B cell (primary cell): ENCODE measurements at regions not wholly inside any gene's neighbourhood (a gene's known extent, or its start where the extent isn't known, plus 50 kb on each side); places are given as distances from the start of the nearest gene placed in this dataset.

Source experiments
- ATAC-seq: fragments of 200-7000 bp; cut with Tn5 transposase; one replicate; pipeline ENCODE4 v1.10.0; 2021; ENCODE audit warnings: low read depth, mild to moderate bottlenecking, moderate number of reproducible peaks, moderate library complexity
- CTCF ChIA-PET: fragments of 350-600 bp; sonication (Branson Sonifier 250); formaldehyde crosslinking; loops from one replicate; lab custom pipeline; 2021; ENCODE audit warnings: antibody characterized with exemption, inconsistent platforms; lab: Charles Lee
- POLR2A ChIA-PET: fragments of 350-600 bp; sonication (Branson Sonifier 250); formaldehyde crosslinking; loops from one replicate; lab custom pipeline; 2021; ENCODE audit warnings: antibody characterized with exemption; lab: Charles Lee
- DNase-seq: peaks from one replicate; pipeline ENCODE4 v3.0.0; 2013
- H2AFZ ChIP-seq: 2 replicates; pipeline ENCODE4 v1.6.1; 2012; ENCODE audit warnings: mild to moderate bottlenecking, low read depth, low read length; ENCODE audit not compliant: insufficient read depth, poor library complexity, severe bottlenecking
- H3K27ac ChIP-seq, 2 donors: 1 replicate in 1 of 2; 2 replicates in 1 of 2; pipeline ENCODE4 v1.5.1; 2012 to 2013; ENCODE audit warnings: low read length in 2 of 2, mild to moderate bottlenecking in 2 of 2, moderate library complexity in 1 of 2
- H3K27me3 ChIP-seq, 4 experiments: fragments of 200-600 bp in 1 of 4; sonication (generic) in 1 of 4; replicated peaks in 1 of 4; 1 replicate in 2 of 4; 2 replicates in 2 of 4; pipeline versions ENCODE4 v1.6.1 to v1.7.0; 2013 to 2016; ENCODE audit warnings: low read length in 3 of 4, mild to moderate bottlenecking in 2 of 4, mixed read lengths in 1 of 4, moderate library complexity in 1 of 4; ENCODE audit not compliant: insufficient read depth in 4 of 4, control insufficient read depth in 3 of 4; ENCODE audit errors: control extremely low read depth in 1 of 4
- H3K36me3 ChIP-seq, 2 experiments: replicated peaks in 1 of 2; 1 replicate in 1 of 2; 2 replicates in 1 of 2; pipeline versions ENCODE4 v1.6.1 to v1.7.1; 2013; ENCODE audit warnings: low read length in 1 of 2; ENCODE audit not compliant: insufficient read depth in 2 of 2, control insufficient read depth in 1 of 2; ENCODE audit errors: control extremely low read depth in 1 of 2, extremely low read depth in 1 of 2
- H3K4me1 ChIP-seq, 2 donors: fragments of 200-600 bp in 1 of 2; sonication (generic) in 1 of 2; 1 replicate in 1 of 2; 2 replicates in 1 of 2; pipeline versions ENCODE4 v1.5.1 to v1.6.1; 2013 to 2017; ENCODE audit warnings: low read length in 2 of 2; ENCODE audit not compliant: control insufficient read depth in 2 of 2, insufficient read depth in 2 of 2
- H3K4me2 ChIP-seq: replicated peaks from 2 replicates; pipeline ENCODE3; 2012; ENCODE audit warnings: mild to moderate bottlenecking, low read depth, low read length; ENCODE audit not compliant: poor library complexity, severe bottlenecking
- H3K4me3 ChIP-seq, 5 experiments: fragments of 200-600 bp in 1 of 5; sonication (generic) in 1 of 5; 1 replicate in 3 of 5; 2 replicates in 2 of 5; pipeline versions ENCODE4 v1.5.1 to v1.7.0; 2011 to 2016; ENCODE audit warnings: low read length in 4 of 5, mild to moderate bottlenecking in 4 of 5, low read depth in 2 of 5, control low read depth in 1 of 5, moderate library complexity in 1 of 5; ENCODE audit not compliant: insufficient read depth in 1 of 5; ENCODE audit errors: control extremely low read depth in 1 of 5, extremely low read depth in 1 of 5
- H3K79me2 ChIP-seq: fragments of 200-600 bp; sonication (generic); one replicate; pipeline ENCODE4 v1.6.0; 2016; ENCODE audit warnings: low read length; ENCODE audit not compliant: control insufficient read depth, insufficient read depth
- H3K9ac ChIP-seq: fragments of 200-600 bp; sonication (generic); 2 replicates; pipeline ENCODE4 v1.6.1; 2017; ENCODE audit warnings: mild to moderate bottlenecking, low read length, moderate library complexity
- H3K9me3 ChIP-seq, 3 donors: one replicate each; pipeline versions ENCODE4 v1.6.1 to v1.7.1; 2013; ENCODE audit warnings: low read length in 2 of 3; ENCODE audit not compliant: control insufficient read depth in 2 of 3, insufficient read depth in 1 of 3; ENCODE audit errors: control extremely low read depth in 1 of 3
- H4K20me1 ChIP-seq: 2 replicates; pipeline ENCODE4 v1.6.0; 2012; ENCODE audit warnings: mild to moderate bottlenecking, low read length; ENCODE audit not compliant: insufficient read depth, control insufficient read depth, poor library complexity, severe bottlenecking
- H3K27ac Mint-ChIP-seq: one replicate; pipeline ENCODE4 v1.8.0; 2021; ENCODE audit warnings: mixed read lengths
- H3K27me3 Mint-ChIP-seq: one replicate; pipeline ENCODE4 v1.8.0; 2021; ENCODE audit warnings: mixed read lengths
- H3K4me1 Mint-ChIP-seq: one replicate; pipeline ENCODE4 v1.8.0; 2021; ENCODE audit warnings: mixed read lengths
- H3K4me3 Mint-ChIP-seq: one replicate; pipeline ENCODE4 v1.8.0; 2021; ENCODE audit warnings: mixed read lengths
- H3K9me3 Mint-ChIP-seq: one replicate; pipeline ENCODE4 v1.8.0; 2022; ENCODE audit warnings: mixed read lengths; ENCODE audit not compliant: insufficient read depth
- CTCF ChIP-seq: fragments of 200-600 bp; IDR thresholded peaks from one replicate; pipeline ENCODE4 v1.8.0; 2022; ENCODE audit warnings: antibody characterized with exemption, mild to moderate bottlenecking
- EZH2 ChIP-seq: IDR thresholded peaks from 2 replicates; pipeline ENCODE4 v1.6.1; 2012; ENCODE audit warnings: borderline replicate concordance, low read depth, mild to moderate bottlenecking, moderate library complexity, low read length; ENCODE audit not compliant: insufficient read depth, poor library complexity, severe bottlenecking
- WGBS: methylation state at CpG from one replicate; pipeline ENCODE4 v1.1.5; 2013; ENCODE audit warnings: missing lambda C conversion rate; ENCODE audit not compliant: insufficient coverage; 5-methylcytosine and 5-hydroxymethylcytosine counted together
- intact Hi-C: fragments of 100-400 bp; cut with micrococcal nuclease; formaldehyde crosslinking; loops from one replicate; pipeline ENCODE4 v1.10.0; 2022

GRCh38 chr3:159795681-159796175, 192.9 kb upstream of the IL12A start:
- Histone ChIP-seq H3K9me3 (no peaks in the 10 kb centered on the region), H3K9ac (no peak overlapping the region), H3K27ac (no peak overlapping the region), H3K27me3 (no peaks in the 10 kb centered on the region), H4K20me1 (no peaks in the 10 kb centered on the region), H3K4me2 (no peak overlapping the region), H3K4me1 (no peaks in the 10 kb centered on the region), H3K79me2 (no peaks in the 10 kb centered on the region), H3K36me3 (no peaks in the 10 kb centered on the region), H2AFZ (no peak overlapping the region), H3K4me3 (no peak overlapping the region)
- WGBS = 90% methylated on average over 2 of the region's 2 CpGs
- intact Hi-C loops = no loop called here
- DNase-seq = no peak
- Mint-ChIP-seq H3K9me3 (no peaks in the 10 kb centered on the region), H3K27ac (no peak overlapping the region), H3K4me3 (no peak overlapping the region), H3K4me1 (no peaks in the 10 kb centered on the region), H3K27me3 (no peaks in the 10 kb centered on the region)
- CTCF ChIA-PET = no interaction called here
- POLR2A ChIA-PET = no interaction called here
- TF ChIP-seq EZH2 (no peak), CTCF (no peak)
- ATAC-seq = no peak

- Histone ChIP-seq H3K9ac (no peak overlapping the region), H3K4me1 (no peaks in the 10 kb centered on the region), H2AFZ (no peak overlapping the region), H3K79me2 (no peaks in the 10 kb centered on the region), H3K36me3 (no peaks in the 10 kb centered on the region), H3K4me3 (no peak overlapping the region), H3K27me3 (no peaks in the 10 kb centered on the region), H3K4me2 (no peak overlapping the region), H3K9me3 (no peaks in the 10 kb centered on the region), H4K20me1 (no peaks in the 10 kb centered on the region), H3K27ac (no peak overlapping the region)
- H3K9me3 Mint-ChIP-seq = no peaks in the 10 kb centered on the region
- DNase-seq (no peak), ATAC-seq (no peak)
- H3K4me1 Mint-ChIP-seq = no peaks in the 10 kb centered on the region
- ChIA-PET POLR2A (no interaction called here), CTCF (interaction anchor here (0.9 kb wide), 1 partner anchor 18 kb away, joined by 3 read pairs; no protein-coding TSS in a partner anchor)
- H3K27me3 Mint-ChIP-seq = no peaks in the 10 kb centered on the region
- H3K27ac Mint-ChIP-seq = no peak overlapping the region
- H3K4me3 Mint-ChIP-seq = no peak overlapping the region
- no peak for TF ChIP-seq CTCF
- TF ChIP-seq EZH2 = no peak
- 74% methylated on average over 5 of the region's 5 CpGs for WGBS
- intact Hi-C loops = no loop called here
These were observed 192.4 kb upstream of the IL12A start for GRCh38 chr3:159796226-159796625.
